ENCODE measurements at regions not wholly inside any gene's neighbourhood (a gene's known extent, or its start where the extent isn't known, plus 50 kb on each side); places are given as distances from the start of the nearest gene placed in this dataset.
"Not testable (repeated sequence)": the region's sequence is repeated elsewhere in the genome, so short reads cannot be mapped to it uniquely, and the experiment has no call there.

- H3K9me3 Mint-ChIP-seq, result no peaks in the 10 kb centered on the region
- no peaks in the 10 kb centered on the region for H3K4me1 Mint-ChIP-seq (ENCODE audit: low read depth)
- ChIA-PET POLR2A (no interaction called here), CTCF (no interaction called here)
- ATAC-seq (no peak), DNase-seq (no peak)
- no peaks in the 10 kb centered on the region for H3K36me3 Mint-ChIP-seq (ENCODE audit: low read depth)
- intact Hi-C loops (cut with micrococcal nuclease), result no loop called here
- H3K27ac Mint-ChIP-seq, result no peak overlapping the region
- peaks cover 3% of the 10 kb centered on the region for H3K27me3 Mint-ChIP-seq
- no peak for TF ChIP-seq CTCF (IDR thresholded peaks at IDR 0.05)
- no peak overlapping the region for H3K4me3 Mint-ChIP-seq
These were observed 457.8 kb downstream of the EPM2A start for GRCh38 chr6:145277358-145278086.

GRCh38 chr6:145278163-145278807 lies 457.0 kb downstream of the EPM2A start:
- intact Hi-C loops (cut with micrococcal nuclease), result no loop called here
- ChIA-PET POLR2A (no interaction called here), CTCF (no interaction called here)
- TF ChIP-seq CTCF (IDR thresholded peaks at IDR 0.05), result no peak
- Mint-ChIP-seq H3K4me3 (no peak overlapping the region), H3K27me3 (peaks cover 3% of the 10 kb centered on the region), H3K9me3 (no peaks in the 10 kb centered on the region), H3K4me1 (ENCODE audit: low read depth) (no peaks in the 10 kb centered on the region), H3K27ac (no peak overlapping the region), H3K36me3 (ENCODE audit: low read depth) (no peaks in the 10 kb centered on the region)
- DNase-seq (no peak), ATAC-seq (no peak)

- ATAC-seq (no peak), DNase-seq (no peak)
- Mint-ChIP-seq H3K27me3 (peaks cover 3% of the 10 kb centered on the region), H3K4me1 (ENCODE audit: low read depth) (no peaks in the 10 kb centered on the region), H3K9me3 (no peaks in the 10 kb centered on the region), H3K4me3 (no peak overlapping the region), H3K27ac (no peak overlapping the region), H3K36me3 (ENCODE audit: low read depth) (no peaks in the 10 kb centered on the region)
- POLR2A ChIA-PET, result no interaction called here
- intact Hi-C loops (cut with micrococcal nuclease), result no loop called here
- TF ChIP-seq CTCF (IDR thresholded peaks at IDR 0.05), result no peak
- CTCF ChIA-PET, result no interaction called here
These were observed 455.8 kb downstream of the EPM2A start for GRCh38 chr6:145279551-145279950.

- Mint-ChIP-seq H3K27me3 (peaks cover 4% of the 10 kb centered on the region), H3K9me3 (no peaks in the 10 kb centered on the region)
- CTCF ChIA-PET, result no interaction called here
These were observed 455.3 kb downstream of the EPM2A start for GRCh38 chr6:145279993-145280392.

GRCh38 chr6:145283209-145283608 lies 452.1 kb downstream of the EPM2A start:
- intact Hi-C loops (cut with micrococcal nuclease); H3K9me3 Mint-ChIP-seq; DNase-seq; H3K27ac Mint-ChIP-seq; H3K4me3 Mint-ChIP-seq; ATAC-seq; H3K27me3 Mint-ChIP-seq; H3K4me1 Mint-ChIP-seq (ENCODE audit: low read depth); CTCF ChIA-PET; H3K36me3 Mint-ChIP-seq (ENCODE audit: low read depth); POLR2A ChIA-PET: not testable (repeated sequence)

More at GRCh38 chr6:145279993-145280392, 455.3 kb downstream of the EPM2A start:
- no peak for TF ChIP-seq CTCF (IDR thresholded peaks at IDR 0.05)
- Mint-ChIP-seq H3K36me3 (ENCODE audit: low read depth) (no peaks in the 10 kb centered on the region), H3K4me3 (no peak overlapping the region), H3K27ac (no peak overlapping the region), H3K4me1 (ENCODE audit: low read depth) (no peaks in the 10 kb centered on the region)
- POLR2A ChIA-PET, result no interaction called here
- intact Hi-C loops (cut with micrococcal nuclease), result no loop called here
- DNase-seq (no peak), ATAC-seq (no peak)
